HepG2 (cell line): ENCODE measurements at regions not wholly inside any gene's neighbourhood (a gene's known extent, or its start where the extent isn't known, plus 50 kb on each side); places are given as distances from the start of the nearest gene placed in this dataset.

Source experiments
- ATAC-seq: fragments of 200-7000 bp; cut with Tn5 transposase; 3 replicates; pipeline ENCODE4 v1.9.1; 2020; ENCODE audit warnings: mild to moderate bottlenecking, moderate library complexity
- BruUV-seq: library from RNA; stranded (reverse); fragments of 400-500 nt; replicated peaks from 2 replicates; lab custom pipeline; 2021; lab: Mats Ljungman, UMichigan
- CTCF ChIA-PET: fragments of 300-600 bp; formaldehyde crosslinking; extraction: SDS; loops from one replicate; lab custom pipeline; 2021; ENCODE audit warnings: low total read pairs, inconsistent platforms, low intra/inter-chr PET ratio; lab: Yijun Ruan, JAX
- POLR2A ChIA-PET: fragments of 350-600 bp; sonication (Branson Sonifier 250); formaldehyde crosslinking; loops from one replicate; lab custom pipeline; 2020; ENCODE audit warnings: antibody characterized with exemption, inconsistent platforms; lab: Yijun Ruan, JAX
- DNase-seq: peaks from one replicate; pipeline ENCODE4 v3.0.0-alpha.2; 2015; ENCODE audit warnings: low spot score
- FAIRE-seq: peaks from 3 replicates; lab custom pipeline; 2011; peaks lifted over from hg19 to GRCh38; lab: Jason Lieb, UNC
- H2AFZ ChIP-seq: one replicate; pipeline ENCODE4 v1.6.1; 2011; ENCODE audit warnings: low read length, inconsistent platforms
- H3K27ac ChIP-seq: fragments of 300-600 bp; 3 replicates; pipeline ENCODE4 v1.8.0; 2011; ENCODE audit warnings: mixed run types, mild to moderate bottlenecking, mixed read lengths, low read length, inconsistent platforms; ENCODE audit not compliant: insufficient read depth; ENCODE audit errors: extremely low read length
- H3K27me3 ChIP-seq, 2 experiments: fragments of 200-600 bp in 1 of 2; 2 replicates in 1 of 2; 3 replicates in 1 of 2; pipeline versions ENCODE4 v1.6.0 to v1.8.0; 2011; ENCODE audit warnings: low read length in 2 of 2, mild to moderate bottlenecking in 2 of 2, moderate library complexity in 2 of 2, inconsistent platforms in 1 of 2; ENCODE audit not compliant: insufficient read depth in 2 of 2, control insufficient read depth in 1 of 2
- H3K36me3 ChIP-seq, 2 experiments: fragments of 200-600 bp in 1 of 2; replicated peaks in 1 of 2; 2 replicates in 1 of 2; 3 replicates in 1 of 2; pipeline versions ENCODE4 v1.5.1 to v1.8.0; 2011; ENCODE audit warnings: low read length in 2 of 2, inconsistent platforms in 1 of 2; ENCODE audit not compliant: insufficient read depth in 2 of 2, control insufficient read depth in 1 of 2
- H3K4me1 ChIP-seq: 2 replicates; pipeline ENCODE4 v1.5.1; 2012; ENCODE audit warnings: low read length, inconsistent platforms; ENCODE audit not compliant: insufficient read depth
- H3K4me2 ChIP-seq: 2 replicates; pipeline ENCODE4 v1.6.0; 2011; ENCODE audit warnings: low read depth, low read length, inconsistent platforms
- H3K4me3 ChIP-seq, 3 experiments: fragments of 200-600 bp in 1 of 3; sonication (generic), shearing (Covaris generic) in 1 of 3; replicated peaks in 1 of 3; 2 replicates each; pipeline ENCODE4 v1.5.1; 2011 to 2016; ENCODE audit warnings: low read length in 3 of 3, inconsistent platforms in 2 of 3, low read depth in 2 of 3, mild to moderate bottlenecking in 2 of 3, control low read depth in 1 of 3, mixed read lengths in 1 of 3; ENCODE audit not compliant: insufficient read depth in 1 of 3
- H3K79me2 ChIP-seq: one replicate; pipeline ENCODE4 v1.6.1; 2011; ENCODE audit warnings: low read length, inconsistent platforms; ENCODE audit not compliant: insufficient read depth
- H3K9ac ChIP-seq: 2 replicates; pipeline ENCODE4 v1.6.0; 2011; ENCODE audit warnings: mild to moderate bottlenecking, low read depth, low read length, inconsistent platforms; ENCODE audit not compliant: insufficient read depth
- H3K9me3 ChIP-seq: 2 replicates; pipeline ENCODE4 v1.5.1; 2012; ENCODE audit warnings: mild to moderate bottlenecking, low read length
- H4K20me1 ChIP-seq: 2 replicates; pipeline ENCODE4 v1.6.0; 2011; ENCODE audit warnings: inconsistent platforms, mild to moderate bottlenecking, low read length, moderate library complexity; ENCODE audit not compliant: insufficient read depth
- CREM ChIP-seq, 2 experiments: sonication (generic) in 1 of 2; formaldehyde crosslinking in 1 of 2; IDR thresholded peaks; 2 replicates each; pipeline versions ENCODE4 v1.4.0 to v1.6.1; 2016 to 2020; ENCODE audit warnings: antibody characterized with exemption in 1 of 2, mild to moderate bottlenecking in 1 of 2, missing genetic modification reagents in 1 of 2
- ZFP41 ChIP-seq: sonication (generic); formaldehyde crosslinking; IDR thresholded peaks from 2 replicates; pipeline ENCODE4 v1.4.0; 2020; ENCODE audit warnings: mild to moderate bottlenecking, missing genetic modification reagents, borderline replicate concordance
- ZMAT3 ChIP-seq: sonication (generic); formaldehyde crosslinking; conservative IDR thresholded peaks from 2 replicates; pipeline ENCODE4 v1.7.0; 2021; ENCODE audit warnings: missing genetic modification reagents
- ZNF326 ChIP-seq: sonication (generic); formaldehyde crosslinking; IDR thresholded peaks from 2 replicates; pipeline ENCODE4 v1.4.0; 2020; ENCODE audit warnings: missing genetic modification reagents, borderline replicate concordance
- ZNF34 ChIP-seq: sonication (generic); formaldehyde crosslinking; IDR thresholded peaks from 2 replicates; pipeline ENCODE4 v1.4.0; 2020; ENCODE audit warnings: mild to moderate bottlenecking, missing genetic modification reagents, borderline replicate concordance
- ZNF629 ChIP-seq: sonication (generic); formaldehyde crosslinking; conservative IDR thresholded peaks from 2 replicates; pipeline ENCODE4 v1.5.0; 2020; ENCODE audit warnings: missing genetic modification reagents
- ZNF891 ChIP-seq: sonication (generic); formaldehyde crosslinking; IDR thresholded peaks from 2 replicates; pipeline ENCODE4 v1.5.0; 2020; ENCODE audit warnings: mild to moderate bottlenecking, missing genetic modification reagents
- WGBS: methylation state at CpG from one replicate; pipeline ENCODE4 v1.1.6; 2017; ENCODE audit warnings: low lambda C conversion rate; 5-methylcytosine and 5-hydroxymethylcytosine counted together
- in situ Hi-C: cut with HindIII; loops from 2 replicates; pipeline ENCODE4 v1.10.0; 2017; ENCODE audit warnings: low pct_unique_long_range_greater_than_20kb; ENCODE audit not compliant: extremely low pct_ligation_motif_present
- intact Hi-C: fragments of 100-400 bp; cut with micrococcal nuclease; formaldehyde crosslinking; loops from one replicate; pipeline ENCODE4 v1.10.0; 2022; ENCODE audit not compliant: unreplicated experiment
- TF ChIP-seq, protein P1 (sequence below): sonication (generic); formaldehyde crosslinking; IDR thresholded peaks from 2 replicates; pipeline ENCODE4 v1.5.0; 2020; ENCODE audit warnings: missing genetic modification reagents
- TF ChIP-seq, protein P2 (sequence below): sonication (generic); formaldehyde crosslinking; IDR thresholded peaks from 2 replicates; pipeline ENCODE4 v1.4.0; 2020; ENCODE audit warnings: missing genetic modification reagents, borderline replicate concordance
- TF ChIP-seq, protein P3 (sequence below): sonication (generic); formaldehyde crosslinking; IDR thresholded peaks from 2 replicates; pipeline ENCODE4 v1.5.0; 2020; ENCODE audit warnings: mild to moderate bottlenecking, missing genetic modification reagents

DNA sequence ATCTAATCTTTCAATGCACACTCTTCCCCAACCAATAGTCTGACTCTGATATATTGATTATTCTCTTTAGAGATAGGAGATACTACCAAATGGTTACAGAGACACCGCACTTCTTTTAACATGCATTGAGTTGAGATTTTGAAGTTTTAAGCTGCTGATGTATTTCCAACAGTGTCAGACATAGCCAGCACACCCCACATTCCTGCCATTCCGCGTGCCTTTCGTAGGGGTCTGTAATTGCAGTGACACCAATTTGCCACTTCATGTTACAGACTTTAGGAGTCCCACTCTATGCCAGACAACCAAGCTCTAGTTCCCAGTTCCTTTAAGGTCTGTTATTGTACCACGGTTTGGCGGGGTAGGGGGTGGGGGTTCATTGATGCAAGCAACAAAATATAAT lies 618.2 kb upstream of the FRG1 start (continued):
- TF ChIP-seq, protein P1, sequence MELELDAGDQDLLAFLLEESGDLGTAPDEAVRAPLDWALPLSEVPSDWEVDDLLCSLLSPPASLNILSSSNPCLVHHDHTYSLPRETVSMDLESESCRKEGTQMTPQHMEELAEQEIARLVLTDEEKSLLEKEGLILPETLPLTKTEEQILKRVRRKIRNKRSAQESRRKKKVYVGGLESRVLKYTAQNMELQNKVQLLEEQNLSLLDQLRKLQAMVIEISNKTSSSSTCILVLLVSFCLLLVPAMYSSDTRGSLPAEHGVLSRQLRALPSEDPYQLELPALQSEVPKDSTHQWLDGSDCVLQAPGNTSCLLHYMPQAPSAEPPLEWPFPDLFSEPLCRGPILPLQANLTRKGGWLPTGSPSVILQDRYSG: no peak

DNA sequence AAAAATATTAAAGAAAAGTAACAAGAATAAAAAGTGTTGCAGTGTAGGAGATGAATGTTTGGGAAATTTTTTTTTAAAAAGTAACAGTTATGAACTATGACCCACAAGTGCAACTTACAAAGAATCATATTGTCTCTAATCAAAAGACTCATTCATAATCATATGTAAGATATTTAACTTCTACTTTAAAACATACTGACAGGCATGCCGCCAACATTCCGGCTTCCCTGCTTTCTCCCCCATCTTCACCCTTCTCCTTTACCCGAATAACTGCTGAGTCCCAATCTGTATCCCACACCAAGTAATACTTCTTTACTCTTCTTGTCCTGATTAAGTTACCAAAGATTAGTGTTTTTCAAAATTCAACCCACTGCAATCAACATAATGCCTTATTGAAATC lies 598.8 kb upstream of the FRG1 start:
- no peak for FAIRE-seq
- in situ Hi-C loops: no loop called here

More for the DNA sequence above, 598.8 kb upstream of the FRG1 start:
- Histone ChIP-seq H3K4me3 (no peak overlapping the region), H3K36me3 (no peaks in the 10 kb centered on the region), H3K27me3 (no peaks in the 10 kb centered on the region), H3K9ac (no peak overlapping the region), H3K27ac (no peak overlapping the region), H3K4me1 (no peaks in the 10 kb centered on the region), H4K20me1 (no peaks in the 10 kb centered on the region), H2AFZ (no peak overlapping the region), H3K79me2 (peaks cover 7% of the 10 kb centered on the region), H3K9me3 (no peaks in the 10 kb centered on the region), H3K4me2 (no peak overlapping the region)
- ATAC-seq (no peak), DNase-seq (no peak)
- TF ChIP-seq ZNF326 (CRISPR knock-in tag) (no peak), ZFP41 (no peak), ZNF891 (CRISPR knock-in tag) (no peak), CREM (IDR thresholded peaks at IDR 0.05) (no peak), CREM (CRISPR knock-in tag; IDR thresholded peaks at IDR 0.05) (no peak), ZNF629 (CRISPR knock-in tag) (no peak), ZNF34 (no peak), ZMAT3 (CRISPR knock-in tag) (no peak)
- TF ChIP-seq, protein P2, sequence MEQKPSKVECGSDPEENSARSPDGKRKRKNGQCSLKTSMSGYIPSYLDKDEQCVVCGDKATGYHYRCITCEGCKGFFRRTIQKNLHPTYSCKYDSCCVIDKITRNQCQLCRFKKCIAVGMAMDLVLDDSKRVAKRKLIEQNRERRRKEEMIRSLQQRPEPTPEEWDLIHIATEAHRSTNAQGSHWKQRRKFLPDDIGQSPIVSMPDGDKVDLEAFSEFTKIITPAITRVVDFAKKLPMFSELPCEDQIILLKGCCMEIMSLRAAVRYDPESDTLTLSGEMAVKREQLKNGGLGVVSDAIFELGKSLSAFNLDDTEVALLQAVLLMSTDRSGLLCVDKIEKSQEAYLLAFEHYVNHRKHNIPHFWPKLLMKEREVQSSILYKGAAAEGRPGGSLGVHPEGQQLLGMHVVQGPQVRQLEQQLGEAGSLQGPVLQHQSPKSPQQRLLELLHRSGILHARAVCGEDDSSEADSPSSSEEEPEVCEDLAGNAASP (CRISPR knock-in tag): no peak
- TF ChIP-seq, protein P3, sequence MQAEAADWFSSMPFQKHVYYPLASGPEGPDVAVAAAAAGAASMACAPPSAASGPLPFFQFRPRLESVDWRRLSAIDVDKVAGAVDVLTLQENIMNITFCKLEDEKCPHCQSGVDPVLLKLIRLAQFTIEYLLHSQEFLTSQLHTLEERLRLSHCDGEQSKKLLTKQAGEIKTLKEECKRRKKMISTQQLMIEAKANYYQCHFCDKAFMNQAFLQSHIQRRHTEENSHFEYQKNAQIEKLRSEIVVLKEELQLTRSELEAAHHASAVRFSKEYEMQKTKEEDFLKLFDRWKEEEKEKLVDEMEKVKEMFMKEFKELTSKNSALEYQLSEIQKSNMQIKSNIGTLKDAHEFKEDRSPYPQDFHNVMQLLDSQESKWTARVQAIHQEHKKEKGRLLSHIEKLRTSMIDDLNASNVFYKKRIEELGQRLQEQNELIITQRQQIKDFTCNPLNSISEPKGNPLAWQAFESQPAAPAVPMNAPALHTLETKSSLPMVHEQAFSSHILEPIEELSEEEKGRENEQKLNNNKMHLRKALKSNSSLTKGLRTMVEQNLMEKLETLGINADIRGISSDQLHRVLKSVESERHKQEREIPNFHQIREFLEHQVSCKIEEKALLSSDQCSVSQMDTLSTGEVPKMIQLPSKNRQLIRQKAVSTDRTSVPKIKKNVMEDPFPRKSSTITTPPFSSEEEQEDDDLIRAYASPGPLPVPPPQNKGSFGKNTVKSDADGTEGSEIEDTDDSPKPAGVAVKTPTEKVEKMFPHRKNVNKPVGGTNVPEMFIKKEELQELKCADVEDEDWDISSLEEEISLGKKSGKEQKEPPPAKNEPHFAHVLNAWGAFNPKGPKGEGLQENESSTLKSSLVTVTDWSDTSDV (CRISPR knock-in tag): no peak
- no TSS peak for BruUV-seq
- POLR2A ChIA-PET: no interaction called here
- CTCF ChIA-PET: no interaction called here
- intact Hi-C loops: no loop called here
- 53% methylated on average over 3 of the region's 3 CpGs for WGBS
